Endothelial cell of umbilical vein (primary cell): ENCODE measurements at regions not wholly inside any gene's neighbourhood (a gene's known extent, or its start where the extent isn't known, plus 50 kb on each side); places are given as distances from the start of the nearest gene placed in this dataset.

Experiments
- CTCF ChIP-seq, 2 donors: IDR thresholded peaks; 1 replicate in 1 of 2; 2 replicates in 1 of 2; pipeline ENCODE4 v1.5.1; 2011; ENCODE audit warnings: low read length in 2 of 2, mild to moderate bottlenecking in 2 of 2, moderate library complexity in 2 of 2, control low read depth in 1 of 2, inconsistent platforms in 1 of 2, low read depth in 1 of 2; ENCODE audit not compliant: insufficient read depth in 1 of 2; ENCODE audit errors: extremely low read depth in 1 of 2
- EZH2 ChIP-seq: IDR thresholded peaks from 2 replicates; pipeline ENCODE4 v1.6.1; 2012; ENCODE audit warnings: borderline replicate concordance, low read depth, mild to moderate bottlenecking, moderate library complexity, low read length, inconsistent platforms; ENCODE audit not compliant: severe bottlenecking
- JUN ChIP-seq: IDR thresholded peaks from 2 replicates; pipeline ENCODE4 v1.6.1; 2011; ENCODE audit warnings: borderline replicate concordance, low read depth; ENCODE audit not compliant: insufficient read length, insufficient read depth
- MYC ChIP-seq: IDR thresholded peaks from one replicate; pipeline ENCODE4 v1.6.1; 2011; ENCODE audit warnings: mild to moderate bottlenecking, low read depth, low read length
- POLR2A ChIP-seq: IDR thresholded peaks from 2 replicates; pipeline ENCODE4 v1.6.1; 2012; ENCODE audit warnings: low read depth, mild to moderate bottlenecking, control low read depth, low read length
- POLR2AphosphoS5 ChIP-seq: IDR thresholded peaks from 2 replicates; pipeline ENCODE4 v1.6.1; 2012; ENCODE audit warnings: low read depth, mild to moderate bottlenecking, control low read depth, low read length, moderate library complexity; ENCODE audit not compliant: insufficient read depth

GRCh38 chr1:114231301-114231700 lies 77.6 kb upstream of the SYT6 start:
- TF ChIP-seq CTCF (IDR thresholded peaks at IDR 0.05; ENCODE audit: extremely low read depth in 1 of 2, insufficient read depth in 1 of 2, low read depth in 1 of 2, low read length in 2 of 2) (no peak), MYC (no peak), POLR2AphosphoS5 (no peak), JUN (no peak), EZH2 (no peak), POLR2A (no peak)
